Putamen (tissue), 1 donor: ENCODE measurements at regions not wholly inside any gene's neighbourhood (a gene's known extent, or its start where the extent isn't known, plus 50 kb on each side); places are given as distances from the start of the nearest gene placed in this dataset.
"Not testable (repeated sequence)": the region's sequence is repeated elsewhere in the genome, so short reads cannot be mapped to it uniquely, and the experiment has no call there.

Source experiments
- DNase-seq: peaks from one replicate; pipeline ENCODE4 v3.0.0-alpha.2; 2016; ENCODE audit warnings: low spot score

- DNase-seq: no peak
Observed at GRCh38 chr9:28925157-28925556, 1351.9 kb upstream of the C9orf72 start.

DNA sequence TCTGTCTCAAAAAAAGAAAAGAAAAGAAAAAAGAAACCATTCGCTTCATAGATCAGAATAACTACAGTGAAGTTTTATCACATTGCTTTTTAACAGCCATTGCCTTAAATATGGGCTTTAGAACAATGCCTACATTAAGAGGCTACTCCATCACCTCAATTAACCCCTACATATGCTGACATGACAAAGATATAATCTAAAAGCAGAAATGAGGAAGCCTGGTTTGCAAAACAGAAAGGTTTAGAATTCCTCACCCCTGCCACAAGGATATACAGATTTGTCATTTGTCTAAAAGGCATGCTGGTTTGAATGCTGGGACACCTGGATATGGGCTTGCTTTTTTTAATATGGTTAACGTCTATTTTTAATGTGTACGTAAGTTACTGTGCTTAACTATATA is 1353.0 kb upstream of the C9orf72 start:
- no peak for DNase-seq

DNA sequence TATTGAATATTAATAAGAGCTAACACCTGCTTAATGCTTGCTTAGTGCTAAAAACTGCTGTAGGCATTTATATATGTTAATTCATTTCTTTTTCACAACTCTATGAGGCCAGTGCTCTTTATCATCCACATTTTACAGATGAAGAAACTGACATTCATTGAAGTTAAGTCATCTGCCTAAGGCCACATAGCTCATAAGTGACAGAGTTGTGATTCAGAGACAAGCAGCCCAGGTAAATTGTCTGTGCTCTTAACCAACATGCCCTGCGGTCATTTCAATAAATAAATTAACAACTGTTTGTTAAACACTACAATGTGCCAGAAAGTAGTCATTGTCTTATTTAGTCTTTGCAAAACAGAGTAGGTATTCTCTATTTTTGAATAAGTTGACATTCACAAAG is 1354.4 kb upstream of the C9orf72 start:
- DNase-seq: no peak

GRCh38 chr9:28929433-28929832 is 1356.2 kb upstream of the C9orf72 start:
- no peak for DNase-seq

GRCh38 chr9:28930766-28931165 is 1357.5 kb upstream of the C9orf72 start:
- no peak for DNase-seq

DNA sequence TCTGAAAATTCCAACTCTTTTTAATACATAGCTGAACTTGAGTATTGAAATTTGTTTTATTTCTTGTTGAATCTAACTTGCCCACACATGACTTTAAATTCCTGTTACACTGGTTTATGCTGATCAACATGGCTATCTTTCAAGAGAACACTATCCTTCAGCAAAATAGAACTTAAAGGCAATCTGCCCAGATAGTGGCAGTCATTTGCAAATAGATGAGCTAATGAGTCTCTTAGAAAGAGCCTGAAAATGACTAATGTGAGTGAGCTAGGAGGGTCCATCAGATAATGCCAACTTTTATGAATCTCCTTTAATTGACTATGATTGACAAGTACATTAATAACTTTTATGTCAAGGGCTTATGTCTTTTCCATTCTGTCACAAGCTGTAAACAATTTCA is 1360.8 kb upstream of the C9orf72 start:
- DNase-seq: no peak

DNA sequence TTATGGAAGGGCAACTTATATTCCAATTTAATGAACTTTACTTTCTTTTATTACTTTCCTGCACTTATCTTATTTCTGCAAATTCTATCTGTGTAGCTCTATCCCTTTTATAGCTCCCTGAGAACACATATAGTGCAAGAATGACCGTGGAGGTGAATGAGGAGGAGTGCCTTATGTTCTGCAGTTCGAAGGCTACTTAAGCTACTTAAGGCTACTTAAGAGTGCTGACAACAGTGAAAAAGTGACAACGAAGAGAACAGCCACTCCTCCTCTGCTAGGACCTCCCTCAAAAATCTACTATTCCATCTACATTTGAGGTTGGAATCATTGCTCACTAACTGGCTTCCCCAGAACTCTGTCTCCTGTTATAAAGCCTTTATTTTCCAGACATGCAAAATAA is 1365.7 kb upstream of the C9orf72 start:
- DNase-seq: no peak

DNA sequence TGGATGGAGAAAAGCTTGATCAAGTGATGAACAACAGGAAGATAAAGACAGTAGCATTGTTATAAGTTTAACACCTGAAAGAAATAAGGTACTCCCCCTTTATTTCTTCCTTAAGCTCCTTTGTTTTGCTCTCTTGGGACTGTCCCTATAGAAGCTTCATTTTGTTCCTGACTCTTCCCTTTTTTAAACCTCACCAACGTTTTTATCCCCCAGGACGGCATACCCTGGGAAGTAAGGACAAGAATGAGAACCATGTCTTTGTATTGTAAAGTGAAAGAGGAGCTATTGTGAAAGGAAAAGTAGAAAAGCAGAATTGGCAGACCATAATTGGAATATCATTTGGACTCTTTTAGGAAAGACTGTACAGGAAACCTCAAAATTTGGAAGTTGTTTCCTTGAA is 1368.6 kb upstream of the C9orf72 start:
- no peak for DNase-seq

DNA sequence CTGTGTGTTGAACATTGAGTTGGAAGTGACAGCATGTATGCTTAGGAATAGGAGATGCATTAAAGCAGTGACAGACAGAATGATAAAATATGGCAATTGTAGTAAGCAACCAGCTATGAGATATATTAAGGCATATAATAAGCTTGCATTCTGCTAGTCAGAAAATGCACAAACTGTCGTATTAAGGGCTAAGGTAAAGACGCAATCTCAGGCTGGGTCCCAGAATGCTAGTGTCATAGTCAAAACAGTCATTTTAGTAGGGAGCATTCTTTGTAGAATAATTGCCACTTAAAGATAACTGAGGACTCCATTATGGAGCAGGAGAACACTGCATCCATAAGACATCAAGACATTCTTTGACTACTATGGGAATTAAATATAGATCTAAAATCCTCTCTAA is 1369.7 kb upstream of the C9orf72 start:
- no peak for DNase-seq

GRCh38 chr9:28946648-28947047 is 1373.4 kb upstream of the C9orf72 start:
- no peak for DNase-seq

DNA sequence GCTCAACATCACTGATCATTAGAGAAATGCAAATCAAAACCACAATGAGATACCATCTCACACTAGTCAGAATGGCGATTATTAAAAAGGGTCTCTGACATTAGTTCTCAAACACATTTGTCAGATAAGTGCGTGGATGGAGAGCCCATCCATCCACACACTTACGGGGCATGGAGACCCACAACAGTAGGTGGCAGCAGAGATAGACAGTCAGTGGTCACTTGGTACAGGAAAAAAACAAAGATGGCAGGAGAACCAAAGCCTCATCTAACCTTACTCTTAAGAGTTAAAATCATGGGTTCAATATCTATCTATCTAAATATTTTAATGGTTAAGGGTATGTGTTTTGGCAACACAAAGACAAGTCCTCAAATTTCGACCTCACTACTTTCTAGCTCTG is 1378.7 kb upstream of the C9orf72 start:
- DNase-seq: no peak

GRCh38 chr9:28956116-28956880 is 1383.0 kb upstream of the C9orf72 start:
- DNase-seq: no peak

DNA sequence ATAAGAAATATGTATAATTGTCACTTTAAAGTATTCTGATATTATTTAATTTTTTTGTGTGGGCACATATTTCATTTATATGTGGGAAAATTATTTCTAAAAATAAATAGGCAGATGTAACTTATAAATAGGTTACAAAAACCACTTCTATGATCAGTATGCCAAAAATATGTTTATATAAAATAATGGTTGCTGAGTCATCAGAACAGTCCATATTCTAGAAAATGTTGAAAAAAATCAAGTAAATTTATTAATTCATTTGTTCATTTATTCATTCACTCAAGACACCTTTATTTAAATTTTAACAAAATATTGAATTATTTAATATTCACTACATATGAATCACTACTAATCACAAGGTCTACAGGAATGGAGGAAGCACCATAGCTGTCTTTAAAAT is 1387.3 kb upstream of the C9orf72 start:
- DNase-seq: no peak

DNA sequence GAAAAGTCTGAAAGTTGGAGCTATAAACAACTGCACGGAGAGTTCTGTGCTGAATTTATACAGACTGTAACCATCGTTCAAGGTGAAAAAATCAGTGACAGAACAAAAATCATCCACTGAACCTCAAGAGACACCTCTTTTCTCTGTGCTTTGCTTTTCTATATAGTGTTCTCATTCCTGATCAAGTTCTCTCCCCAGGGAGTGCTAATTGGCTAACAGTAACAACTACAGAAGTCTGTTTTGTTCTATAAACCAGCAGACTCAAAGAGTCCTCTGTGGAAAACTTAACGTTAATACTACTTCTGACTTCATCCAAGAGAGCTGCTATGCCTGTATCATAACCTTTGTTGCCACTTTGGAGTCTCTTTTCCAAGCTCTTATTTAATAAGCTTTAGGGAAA is 1388.3 kb upstream of the C9orf72 start:
- DNase-seq: no peak

DNA sequence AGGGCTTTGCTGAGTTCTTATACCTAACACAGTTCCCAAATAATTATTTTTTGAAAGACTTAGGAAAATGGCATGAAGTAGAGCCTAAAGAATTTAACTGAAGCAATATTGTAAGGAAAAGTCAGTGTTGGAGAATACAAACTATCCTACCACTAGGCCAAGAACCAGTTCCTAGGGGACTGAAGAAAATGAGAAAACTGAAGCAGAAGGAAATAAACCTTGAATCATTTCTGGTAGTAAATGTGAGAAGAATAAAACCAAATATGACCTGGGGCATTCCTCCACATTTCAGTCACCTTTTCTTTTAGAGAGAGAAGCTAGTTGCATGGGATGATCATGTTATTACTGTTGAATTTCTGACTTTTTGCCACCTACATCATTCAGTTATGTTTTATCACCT is 1393.9 kb upstream of the C9orf72 start:
- no peak for DNase-seq

- DNase-seq: no peak
Observed at GRCh38 chr9:28970241-28970654, 1397.0 kb upstream of the C9orf72 start.

DNA sequence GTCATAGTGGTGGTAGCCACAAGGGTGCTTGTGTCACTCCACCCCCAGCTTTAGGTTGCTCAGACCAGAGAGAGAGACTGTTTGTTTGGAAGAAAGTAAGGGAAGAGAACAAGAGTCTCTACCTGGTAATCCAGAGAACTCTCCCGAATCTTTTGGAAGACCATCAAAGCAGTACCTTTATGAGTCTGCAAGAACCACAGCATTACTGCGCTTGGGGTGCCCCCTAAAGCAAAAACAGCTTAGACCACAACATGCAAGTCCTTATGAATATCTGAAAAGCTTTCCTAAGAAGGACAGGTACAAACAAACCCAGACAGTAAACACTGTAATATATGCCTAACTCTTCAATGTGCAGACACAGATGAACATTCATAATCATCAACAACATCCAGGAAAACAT is 1398.6 kb upstream of the C9orf72 start:
- no peak for DNase-seq

- no peak for DNase-seq
Observed at GRCh38 chr9:28976250-28976649, 1403.0 kb upstream of the C9orf72 start.

GRCh38 chr9:28976684-28977083 is 1403.4 kb upstream of the C9orf72 start:
- DNase-seq: no peak

DNA sequence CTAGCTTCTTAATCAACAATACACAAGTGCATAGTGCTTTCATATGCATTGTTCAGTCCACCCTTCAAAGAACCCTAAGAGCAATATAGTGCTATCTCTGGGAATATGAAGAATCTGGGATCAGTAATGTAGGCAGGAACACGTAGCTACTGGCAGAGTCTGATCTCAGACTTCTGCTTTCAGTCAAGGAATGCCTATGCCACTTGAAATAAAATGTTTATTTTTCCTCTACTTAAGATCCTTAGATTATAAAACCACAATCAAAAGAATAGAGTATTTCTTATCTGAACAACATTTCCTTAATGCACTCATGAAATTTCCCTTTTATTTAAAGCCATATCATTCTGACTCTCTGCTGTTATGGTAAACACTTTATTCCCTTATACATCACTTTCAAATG is 1407.8 kb upstream of the C9orf72 start:
- no peak for DNase-seq

DNA sequence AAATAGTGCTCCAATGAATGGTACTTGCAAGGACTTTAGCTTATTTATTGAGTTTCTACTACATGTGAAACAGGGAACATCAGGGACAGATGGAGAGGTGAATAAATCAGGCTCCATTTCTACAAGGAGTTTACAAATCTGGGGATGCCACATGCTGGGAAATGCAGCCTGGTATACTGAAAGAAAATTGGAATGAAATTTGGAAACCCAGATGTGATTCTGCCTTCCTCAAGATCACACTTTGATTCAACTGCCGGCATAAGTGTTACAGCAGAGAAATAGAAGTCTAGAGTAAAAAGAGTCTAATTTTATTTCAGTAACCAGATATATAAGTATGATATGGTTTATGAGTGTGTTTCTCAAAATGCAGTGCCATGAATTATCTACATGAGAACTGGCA is 1408.4 kb upstream of the C9orf72 start:
- no peak for DNase-seq

GRCh38 chr9:28984016-28984415 is 1410.7 kb upstream of the C9orf72 start:
- DNase-seq: no peak

DNA sequence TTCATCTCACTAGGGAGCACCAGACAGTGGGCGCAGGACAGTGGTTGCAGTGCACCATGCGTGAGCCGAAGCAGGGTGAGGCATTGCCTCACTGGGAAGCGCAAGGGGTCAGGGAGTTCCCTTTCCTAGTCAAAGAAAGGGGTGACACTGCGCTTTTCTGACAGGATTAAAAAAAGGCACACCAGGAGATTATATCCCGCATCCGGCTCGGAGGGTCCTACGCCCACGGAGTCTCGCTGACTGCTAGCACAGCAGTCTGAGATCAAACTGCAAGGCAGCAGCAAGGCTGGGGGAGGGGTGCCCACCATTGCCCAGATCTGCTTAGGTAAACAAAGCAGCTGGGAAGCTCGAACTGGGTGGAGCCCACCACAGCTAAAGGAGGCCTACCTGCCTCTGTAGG is 1416.7 kb upstream of the C9orf72 start:
- not testable (repeated sequence) for DNase-seq

DNA sequence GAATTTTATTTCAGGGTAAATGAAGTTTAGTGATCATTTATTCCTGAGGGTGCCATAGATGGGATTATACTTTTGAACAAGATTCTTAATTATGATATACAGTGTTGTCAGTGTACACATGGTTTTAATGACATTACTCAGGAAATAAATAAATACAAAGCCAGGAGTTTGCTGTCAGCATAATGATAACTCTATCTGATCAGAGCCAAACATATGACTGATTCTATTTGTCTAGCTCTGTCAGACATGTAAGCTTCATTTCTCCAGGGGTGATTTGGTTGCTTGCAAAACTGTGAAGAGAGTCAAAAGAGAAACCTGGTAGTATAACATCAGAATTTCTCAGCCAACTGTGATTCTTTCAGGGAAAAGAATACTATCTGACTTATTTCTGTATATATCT is 1425.8 kb upstream of the C9orf72 start:
- no peak for DNase-seq

- DNase-seq: no peak
Observed at GRCh38 chr9:28999806-29000205, 1426.5 kb upstream of the C9orf72 start.
